Glutamatergic neuron (in vitro differentiated cells): ENCODE measurements at regions not wholly inside any gene's neighbourhood (a gene's known extent, or its start where the extent isn't known, plus 50 kb on each side); places are given as distances from the start of the nearest gene placed in this dataset.

Experiments
- DNase-seq: peaks from one replicate; pipeline ENCODE4 v3.0.0; 2022
- H3K27ac Mint-ChIP-seq: one replicate; pipeline ENCODE4 v1.8.0; 2020; ENCODE audit warnings: mild to moderate bottlenecking, mixed read lengths, inconsistent platforms; ENCODE audit not compliant: unreplicated experiment
- H3K27me3 Mint-ChIP-seq: one replicate; pipeline ENCODE4 v1.8.0; 2020; ENCODE audit warnings: mild to moderate bottlenecking, moderate library complexity, mixed read lengths, inconsistent platforms; ENCODE audit not compliant: unreplicated experiment
- H3K36me3 Mint-ChIP-seq: one replicate; pipeline ENCODE4 v1.8.0; 2020; ENCODE audit warnings: mild to moderate bottlenecking, mixed read lengths, inconsistent platforms; ENCODE audit not compliant: unreplicated experiment
- H3K4me1 Mint-ChIP-seq: one replicate; pipeline ENCODE4 v1.8.0; 2020; ENCODE audit warnings: mild to moderate bottlenecking, low read depth, mixed read lengths, inconsistent platforms; ENCODE audit not compliant: unreplicated experiment
- H3K4me3 Mint-ChIP-seq: one replicate; pipeline ENCODE4 v1.8.0; 2020; ENCODE audit warnings: mild to moderate bottlenecking, mixed read lengths, inconsistent platforms; ENCODE audit not compliant: unreplicated experiment
- H3K9me3 Mint-ChIP-seq: one replicate; pipeline ENCODE4 v1.8.0; 2020; ENCODE audit warnings: mild to moderate bottlenecking, moderate library complexity, mixed read lengths, inconsistent platforms; ENCODE audit not compliant: unreplicated experiment
- CTCF ChIP-seq: fragments of 200-600 bp; sonication (generic); IDR thresholded peaks from one replicate; pipeline ENCODE4 v1.5.0; 2021; ENCODE audit not compliant: partially characterized antibody, unreplicated experiment

GRCh38 chr5:106860398-106861044 lies 810.2 kb downstream of the EFNA5 start:
- Mint-ChIP-seq H3K36me3 (no peaks in the 10 kb centered on the region), H3K27me3 (peaks cover 3% of the 10 kb centered on the region), H3K4me1 (peaks cover 7% of the 10 kb centered on the region), H3K9me3 (peaks cover 2% of the 10 kb centered on the region), H3K27ac (no peak overlapping the region), H3K4me3 (no peak overlapping the region)
- TF ChIP-seq CTCF = no peak
- no peak for DNase-seq

GRCh38 chr5:106858616-106859015 lies 812.1 kb downstream of the EFNA5 start:
- Mint-ChIP-seq H3K4me1 (peaks cover 9% of the 10 kb centered on the region), H3K36me3 (no peaks in the 10 kb centered on the region), H3K27ac (no peak overlapping the region), H3K4me3 (no peak overlapping the region), H3K9me3 (no peaks in the 10 kb centered on the region), H3K27me3 (peaks cover 3% of the 10 kb centered on the region)
- no peak for DNase-seq
- no peak for TF ChIP-seq CTCF

- Mint-ChIP-seq H3K4me1 (peaks cover 2% of the 10 kb centered on the region), H3K27me3 (no peaks in the 10 kb centered on the region), H3K9me3 (no peaks in the 10 kb centered on the region), H3K27ac (no peak overlapping the region), H3K36me3 (no peaks in the 10 kb centered on the region), H3K4me3 (no peak overlapping the region)
- no peak for TF ChIP-seq CTCF
- DNase-seq = no peak
Observed at GRCh38 chr5:106854922-106855321, 815.8 kb downstream of the EFNA5 start.

- no peaks in the 10 kb centered on the region for H3K9me3 Mint-ChIP-seq
- H3K4me1 Mint-ChIP-seq = peaks cover 2% of the 10 kb centered on the region
- no peak for TF ChIP-seq CTCF
- no peaks in the 10 kb centered on the region for H3K36me3 Mint-ChIP-seq
- DNase-seq = no peak
- no peaks in the 10 kb centered on the region for H3K27me3 Mint-ChIP-seq
- no peak overlapping the region for H3K4me3 Mint-ChIP-seq
- no peak overlapping the region for H3K27ac Mint-ChIP-seq
Observed at GRCh38 chr5:106854105-106854687, 816.5 kb downstream of the EFNA5 start.

GRCh38 chr5:106853266-106853665 lies 817.5 kb downstream of the EFNA5 start:
- no peaks in the 10 kb centered on the region for H3K9me3 Mint-ChIP-seq
- peaks cover 2% of the 10 kb centered on the region for H3K4me1 Mint-ChIP-seq
- H3K27me3 Mint-ChIP-seq = no peaks in the 10 kb centered on the region
- no peak for DNase-seq
- H3K4me3 Mint-ChIP-seq = no peak overlapping the region
- no peak for TF ChIP-seq CTCF
- no peak overlapping the region for H3K27ac Mint-ChIP-seq
- no peaks in the 10 kb centered on the region for H3K36me3 Mint-ChIP-seq
